Suprapubic skin (tissue), 4 donors: ENCODE measurements at regions not wholly inside any gene's neighbourhood (a gene's known extent, or its start where the extent isn't known, plus 50 kb on each side); places are given as distances from the start of the nearest gene placed in this dataset.

Experiments used
- DNase-seq, 2 donors: peaks; one replicate each; pipeline ENCODE4 v3.0.0-alpha.2; 2019; ENCODE audit warnings: low spot score in 2 of 2
- H3K27ac ChIP-seq: fragments of 200-600 bp; sonication (generic); one replicate; pipeline ENCODE4 v1.5.1; 2019
- H3K27me3 ChIP-seq: fragments of 200-600 bp; sonication (generic); one replicate; pipeline ENCODE4 v1.5.1; 2019
- H3K36me3 ChIP-seq: fragments of 200-600 bp; sonication (generic); one replicate; pipeline ENCODE4 v1.5.1; 2019
- H3K4me1 ChIP-seq: fragments of 200-600 bp; sonication (generic); one replicate; pipeline ENCODE4 v1.5.1; 2019
- H3K4me3 ChIP-seq: fragments of 200-600 bp; sonication (generic); one replicate; pipeline ENCODE4 v1.5.1; 2019; ENCODE audit warnings: mild to moderate bottlenecking
- H3K9me3 ChIP-seq: fragments of 200-600 bp; sonication (generic); one replicate; pipeline ENCODE4 v1.5.1; 2019
- EP300 ChIP-seq: sonication (generic); formaldehyde crosslinking; IDR thresholded peaks from one replicate; pipeline ENCODE4 v1.6.1; 2017; ENCODE audit warnings: antibody characterized with exemption
- POLR2A ChIP-seq, 2 donors: fragments of 450-650 bp; IDR thresholded peaks; one replicate each; pipeline ENCODE4 v1.6.1; 2017; ENCODE audit warnings: antibody characterized with exemption in 2 of 2, mild to moderate bottlenecking in 2 of 2, moderate library complexity in 2 of 2
- POLR2AphosphoS5 ChIP-seq, 3 donors: sonication (generic); formaldehyde crosslinking; IDR thresholded peaks; one replicate each; pipeline ENCODE4 v1.6.1; 2017; ENCODE audit warnings: antibody characterized with exemption in 3 of 3
- WGBS: methylation state at CpG from one replicate; pipeline ENCODE4 v1.1.5; 2018; 5-methylcytosine and 5-hydroxymethylcytosine counted together
- TF ChIP-seq, protein P1 (sequence below), 2 donors: fragments of 200-600 bp in 1 of 2; fragments of 450-650 bp in 1 of 2; sonication (generic) in 1 of 2; IDR thresholded peaks; one replicate each; pipeline ENCODE4 v1.5.1; 2016 to 2019; ENCODE audit warnings: antibody characterized with exemption in 2 of 2, mild to moderate bottlenecking in 1 of 2, moderate library complexity in 1 of 2

DNA sequence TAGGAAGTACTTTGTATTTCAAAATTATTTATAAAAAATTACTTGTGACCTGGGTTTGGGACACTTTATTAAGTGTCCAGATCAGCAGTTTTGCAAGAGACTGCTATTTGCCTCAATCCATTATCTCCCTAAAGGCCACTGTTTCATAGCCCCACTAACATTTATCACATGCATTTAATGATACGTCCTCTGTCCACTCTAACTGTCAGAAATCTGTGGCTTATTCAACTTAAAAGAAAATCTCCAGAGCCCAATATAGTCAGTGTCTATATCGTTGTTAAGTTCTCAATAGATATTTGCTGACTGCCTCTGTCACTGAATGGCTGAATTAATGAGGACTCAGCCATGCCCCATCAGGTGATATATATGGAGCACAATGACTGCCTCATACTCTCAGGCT lies 553.9 kb upstream of the POM121L12 start:
- TF ChIP-seq POLR2A (IDR thresholded peaks at IDR 0.05) (no peak), EP300 (no peak), POLR2AphosphoS5 (IDR thresholded peaks at IDR 0.05) (no peak)
- TF ChIP-seq, protein P1, sequence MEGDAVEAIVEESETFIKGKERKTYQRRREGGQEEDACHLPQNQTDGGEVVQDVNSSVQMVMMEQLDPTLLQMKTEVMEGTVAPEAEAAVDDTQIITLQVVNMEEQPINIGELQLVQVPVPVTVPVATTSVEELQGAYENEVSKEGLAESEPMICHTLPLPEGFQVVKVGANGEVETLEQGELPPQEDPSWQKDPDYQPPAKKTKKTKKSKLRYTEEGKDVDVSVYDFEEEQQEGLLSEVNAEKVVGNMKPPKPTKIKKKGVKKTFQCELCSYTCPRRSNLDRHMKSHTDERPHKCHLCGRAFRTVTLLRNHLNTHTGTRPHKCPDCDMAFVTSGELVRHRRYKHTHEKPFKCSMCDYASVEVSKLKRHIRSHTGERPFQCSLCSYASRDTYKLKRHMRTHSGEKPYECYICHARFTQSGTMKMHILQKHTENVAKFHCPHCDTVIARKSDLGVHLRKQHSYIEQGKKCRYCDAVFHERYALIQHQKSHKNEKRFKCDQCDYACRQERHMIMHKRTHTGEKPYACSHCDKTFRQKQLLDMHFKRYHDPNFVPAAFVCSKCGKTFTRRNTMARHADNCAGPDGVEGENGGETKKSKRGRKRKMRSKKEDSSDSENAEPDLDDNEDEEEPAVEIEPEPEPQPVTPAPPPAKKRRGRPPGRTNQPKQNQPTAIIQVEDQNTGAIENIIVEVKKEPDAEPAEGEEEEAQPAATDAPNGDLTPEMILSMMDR (IDR thresholded peaks at IDR 0.05), result no peak
- 51% methylated on average over 2 of the region's 2 CpGs for WGBS
- no peaks in the 10 kb centered on the region for H3K4me1 ChIP-seq
- H3K27ac ChIP-seq, result no peak overlapping the region
- no peak for DNase-seq
- H3K36me3 ChIP-seq, result no peaks in the 10 kb centered on the region
- H3K27me3 ChIP-seq, result no peaks in the 10 kb centered on the region
- H3K4me3 ChIP-seq, result no peak overlapping the region
- H3K9me3 ChIP-seq, result no peaks in the 10 kb centered on the region

DNA sequence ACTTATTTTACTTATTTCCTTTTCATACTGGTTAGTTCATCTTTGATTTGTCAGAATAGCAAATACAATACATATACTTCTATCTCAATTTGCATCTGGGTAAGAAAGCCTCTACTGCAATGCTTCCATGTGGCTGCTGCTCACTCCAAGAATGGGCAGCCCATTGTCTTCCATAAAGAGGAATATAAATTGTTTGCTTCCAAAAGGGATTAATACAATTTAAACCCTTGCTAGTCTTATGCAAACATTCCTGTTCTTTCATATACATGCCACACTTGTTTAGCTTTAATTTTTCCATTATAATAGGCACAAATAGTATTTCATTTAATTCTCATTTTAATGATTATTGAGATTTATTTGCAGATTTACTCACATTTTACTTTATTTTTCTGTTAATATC lies 555.4 kb upstream of the POM121L12 start:
- TF ChIP-seq POLR2A (IDR thresholded peaks at IDR 0.05), result no peak
- TF ChIP-seq, protein P1 (IDR thresholded peaks at IDR 0.05), result no peak
- no peak for TF ChIP-seq POLR2AphosphoS5 (IDR thresholded peaks at IDR 0.05)
- Histone ChIP-seq H3K27ac (no peak overlapping the region), H3K36me3 (no peaks in the 10 kb centered on the region), H3K27me3 (no peaks in the 10 kb centered on the region), H3K4me3 (no peak overlapping the region), H3K4me1 (no peaks in the 10 kb centered on the region), H3K9me3 (no peaks in the 10 kb centered on the region)
- DNase-seq, result no peak

DNA sequence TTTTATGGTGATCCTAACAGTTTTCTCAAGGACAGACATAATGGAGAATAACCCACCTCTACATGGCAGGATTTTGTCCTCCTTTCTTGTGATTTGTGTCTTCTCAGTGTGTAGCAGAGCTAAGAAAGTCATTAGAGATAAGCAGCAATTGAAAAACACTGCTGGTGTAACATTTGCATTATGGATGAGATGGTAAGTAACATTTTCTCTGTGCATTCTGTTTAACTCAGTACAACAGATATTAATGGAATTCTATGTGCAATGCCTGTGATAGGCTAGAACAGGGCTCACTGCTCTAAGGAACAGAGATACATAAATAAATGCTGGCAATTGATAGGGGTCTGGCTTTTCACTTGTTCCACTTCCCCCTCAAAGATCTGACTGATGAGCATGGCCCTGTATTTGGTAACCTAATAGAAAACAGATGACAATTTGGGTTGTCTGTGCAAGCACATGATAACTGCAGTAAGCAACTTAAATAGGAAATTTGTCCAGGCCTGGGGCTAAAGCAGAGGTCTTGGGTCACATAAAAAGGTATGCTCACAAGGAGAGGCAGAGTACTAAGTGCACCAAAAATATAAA lies 560.3 kb upstream of the POM121L12 start:
- Histone ChIP-seq H3K36me3 (no peaks in the 10 kb centered on the region), H3K4me1 (no peaks in the 10 kb centered on the region), H3K27ac (no peak overlapping the region), H3K9me3 (no peaks in the 10 kb centered on the region), H3K27me3 (no peaks in the 10 kb centered on the region), H3K4me3 (no peak overlapping the region)
- no peak for DNase-seq
- TF ChIP-seq, protein P1 (IDR thresholded peaks at IDR 0.05), result no peak
- TF ChIP-seq EP300 (no peak), POLR2AphosphoS5 (IDR thresholded peaks at IDR 0.05) (no peak), POLR2A (IDR thresholded peaks at IDR 0.05) (no peak)

DNA sequence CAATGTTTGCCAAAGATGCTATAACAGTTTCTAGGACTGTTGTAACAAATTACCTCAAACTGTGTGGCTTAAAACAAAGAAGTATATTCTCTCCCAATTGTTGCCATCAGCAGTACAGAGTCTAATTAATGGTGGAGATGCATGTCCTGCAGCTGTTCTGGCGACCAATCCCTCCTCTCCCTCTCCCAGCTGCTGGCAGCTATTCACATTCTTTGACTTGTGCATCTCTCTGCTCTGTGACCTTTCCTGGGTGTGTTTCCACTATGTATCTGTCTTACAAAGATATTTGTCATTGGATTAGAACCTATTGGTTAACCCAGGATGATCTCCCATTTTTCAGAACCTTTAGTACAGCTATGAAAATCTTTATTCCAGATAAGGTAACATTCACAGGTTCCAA lies 561.7 kb upstream of the POM121L12 start:
- 29% methylated on average over 1 of the region's 1 CpG for WGBS
- Histone ChIP-seq H3K4me3 (no peak overlapping the region), H3K4me1 (no peaks in the 10 kb centered on the region), H3K9me3 (no peaks in the 10 kb centered on the region), H3K27ac (no peak overlapping the region), H3K36me3 (no peaks in the 10 kb centered on the region), H3K27me3 (no peaks in the 10 kb centered on the region)
- no peak for DNase-seq
- TF ChIP-seq, protein P1 (IDR thresholded peaks at IDR 0.05), result no peak
- TF ChIP-seq POLR2A (IDR thresholded peaks at IDR 0.05), result no peak
- no peak for TF ChIP-seq POLR2AphosphoS5 (IDR thresholded peaks at IDR 0.05)
- no peak for TF ChIP-seq EP300

DNA sequence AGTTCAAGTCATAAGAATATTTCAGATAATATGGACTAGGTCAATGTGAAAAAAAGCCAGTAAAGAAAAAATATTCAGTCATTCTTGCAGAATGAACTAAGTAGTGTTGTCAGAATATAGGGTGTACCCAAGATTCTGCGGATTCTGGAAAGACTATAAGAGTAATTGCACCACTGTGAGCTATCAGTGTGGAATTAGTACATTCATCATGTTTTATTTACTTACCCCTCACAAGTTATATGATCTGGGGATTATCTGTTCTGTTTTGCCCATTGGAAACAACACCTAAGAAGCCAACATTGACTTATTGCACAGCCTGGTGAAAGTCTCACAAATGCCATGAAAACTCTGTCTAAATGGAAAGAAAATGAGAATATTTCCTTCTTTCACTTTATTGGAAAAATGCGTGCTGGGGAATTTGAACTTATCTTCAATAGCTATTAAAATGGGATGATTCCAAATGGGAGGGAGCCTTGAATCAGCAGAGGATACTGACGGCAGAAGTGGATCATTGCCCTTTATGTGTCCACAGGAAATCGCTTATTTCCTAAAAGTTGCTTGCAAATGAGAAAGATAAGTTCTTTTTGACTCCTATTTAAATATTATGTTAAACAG lies 563.3 kb upstream of the POM121L12 start:
- H3K27me3 ChIP-seq, result no peaks in the 10 kb centered on the region
- no peak overlapping the region for H3K27ac ChIP-seq
- no peak for DNase-seq
- no peak overlapping the region for H3K4me3 ChIP-seq
- 84% methylated on average over 4 of the region's 4 CpGs for WGBS
- H3K4me1 ChIP-seq, result no peaks in the 10 kb centered on the region
- no peaks in the 10 kb centered on the region for H3K9me3 ChIP-seq
- no peak for TF ChIP-seq EP300
- TF ChIP-seq POLR2A (IDR thresholded peaks at IDR 0.05), result no peak
- TF ChIP-seq, protein P1 (IDR thresholded peaks at IDR 0.05), result no peak
- TF ChIP-seq POLR2AphosphoS5 (IDR thresholded peaks at IDR 0.05), result no peak
- no peaks in the 10 kb centered on the region for H3K36me3 ChIP-seq
